ENCODE measurements at regions not wholly inside any gene's neighbourhood (a gene's known extent, or its start where the extent isn't known, plus 50 kb on each side); places are given as distances from the start of the nearest gene placed in this dataset.

DNA sequence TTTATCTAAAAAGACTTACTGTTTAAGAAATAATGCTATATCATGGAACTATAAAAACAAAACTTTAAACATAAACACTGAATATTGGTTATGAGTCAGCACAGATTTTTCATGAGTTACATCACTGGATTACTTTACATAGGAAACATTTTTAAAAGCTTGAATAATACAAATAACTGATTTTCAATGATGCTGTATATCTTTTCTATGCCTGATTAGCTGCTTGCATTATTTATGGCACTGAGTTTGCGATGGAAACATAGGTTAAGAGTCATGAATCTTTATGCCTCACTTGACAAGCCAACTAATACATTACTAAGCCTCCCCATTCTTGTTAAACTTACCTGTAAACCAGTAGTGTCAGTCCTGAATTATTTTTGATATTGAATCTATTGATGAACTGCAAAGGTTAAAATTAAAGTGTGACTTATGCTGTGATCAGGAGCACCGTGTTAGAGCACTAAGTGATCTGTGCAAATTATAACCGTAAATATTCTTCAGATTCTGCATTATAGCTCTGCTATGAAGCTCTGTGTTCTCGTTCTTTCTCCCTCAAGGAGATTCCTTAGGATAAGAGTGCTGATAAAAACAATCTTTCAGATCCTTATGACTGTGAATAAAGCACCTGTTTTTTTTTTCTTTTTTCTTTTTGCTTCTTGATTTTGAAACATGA lies 437.3 kb upstream of the BCHE start:
- TF ChIP-seq, protein P1, sequence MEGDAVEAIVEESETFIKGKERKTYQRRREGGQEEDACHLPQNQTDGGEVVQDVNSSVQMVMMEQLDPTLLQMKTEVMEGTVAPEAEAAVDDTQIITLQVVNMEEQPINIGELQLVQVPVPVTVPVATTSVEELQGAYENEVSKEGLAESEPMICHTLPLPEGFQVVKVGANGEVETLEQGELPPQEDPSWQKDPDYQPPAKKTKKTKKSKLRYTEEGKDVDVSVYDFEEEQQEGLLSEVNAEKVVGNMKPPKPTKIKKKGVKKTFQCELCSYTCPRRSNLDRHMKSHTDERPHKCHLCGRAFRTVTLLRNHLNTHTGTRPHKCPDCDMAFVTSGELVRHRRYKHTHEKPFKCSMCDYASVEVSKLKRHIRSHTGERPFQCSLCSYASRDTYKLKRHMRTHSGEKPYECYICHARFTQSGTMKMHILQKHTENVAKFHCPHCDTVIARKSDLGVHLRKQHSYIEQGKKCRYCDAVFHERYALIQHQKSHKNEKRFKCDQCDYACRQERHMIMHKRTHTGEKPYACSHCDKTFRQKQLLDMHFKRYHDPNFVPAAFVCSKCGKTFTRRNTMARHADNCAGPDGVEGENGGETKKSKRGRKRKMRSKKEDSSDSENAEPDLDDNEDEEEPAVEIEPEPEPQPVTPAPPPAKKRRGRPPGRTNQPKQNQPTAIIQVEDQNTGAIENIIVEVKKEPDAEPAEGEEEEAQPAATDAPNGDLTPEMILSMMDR (IDR thresholded peaks at IDR 0.05): no peak
- TF ChIP-seq SIN3A (IDR thresholded peaks at IDR 0.05; ENCODE audit: borderline replicate concordance, insufficient read depth, low read depth, low read length): no peak
- no peak for TF ChIP-seq POLR2AphosphoS5 (IDR thresholded peaks at IDR 0.05; ENCODE audit: low read depth, low read length)
- TF ChIP-seq, protein P2, sequence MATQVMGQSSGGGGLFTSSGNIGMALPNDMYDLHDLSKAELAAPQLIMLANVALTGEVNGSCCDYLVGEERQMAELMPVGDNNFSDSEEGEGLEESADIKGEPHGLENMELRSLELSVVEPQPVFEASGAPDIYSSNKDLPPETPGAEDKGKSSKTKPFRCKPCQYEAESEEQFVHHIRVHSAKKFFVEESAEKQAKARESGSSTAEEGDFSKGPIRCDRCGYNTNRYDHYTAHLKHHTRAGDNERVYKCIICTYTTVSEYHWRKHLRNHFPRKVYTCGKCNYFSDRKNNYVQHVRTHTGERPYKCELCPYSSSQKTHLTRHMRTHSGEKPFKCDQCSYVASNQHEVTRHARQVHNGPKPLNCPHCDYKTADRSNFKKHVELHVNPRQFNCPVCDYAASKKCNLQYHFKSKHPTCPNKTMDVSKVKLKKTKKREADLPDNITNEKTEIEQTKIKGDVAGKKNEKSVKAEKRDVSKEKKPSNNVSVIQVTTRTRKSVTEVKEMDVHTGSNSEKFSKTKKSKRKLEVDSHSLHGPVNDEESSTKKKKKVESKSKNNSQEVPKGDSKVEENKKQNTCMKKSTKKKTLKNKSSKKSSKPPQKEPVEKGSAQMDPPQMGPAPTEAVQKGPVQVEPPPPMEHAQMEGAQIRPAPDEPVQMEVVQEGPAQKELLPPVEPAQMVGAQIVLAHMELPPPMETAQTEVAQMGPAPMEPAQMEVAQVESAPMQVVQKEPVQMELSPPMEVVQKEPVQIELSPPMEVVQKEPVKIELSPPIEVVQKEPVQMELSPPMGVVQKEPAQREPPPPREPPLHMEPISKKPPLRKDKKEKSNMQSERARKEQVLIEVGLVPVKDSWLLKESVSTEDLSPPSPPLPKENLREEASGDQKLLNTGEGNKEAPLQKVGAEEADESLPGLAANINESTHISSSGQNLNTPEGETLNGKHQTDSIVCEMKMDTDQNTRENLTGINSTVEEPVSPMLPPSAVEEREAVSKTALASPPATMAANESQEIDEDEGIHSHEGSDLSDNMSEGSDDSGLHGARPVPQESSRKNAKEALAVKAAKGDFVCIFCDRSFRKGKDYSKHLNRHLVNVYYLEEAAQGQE (IDR thresholded peaks at IDR 0.05; ENCODE audit: insufficient read depth in 1 of 2, low read depth in 2 of 2, low read length in 1 of 2): no peak
- no peak for TF ChIP-seq TCF7L2 (IDR thresholded peaks at IDR 0.05; ENCODE audit: low read depth, low read length)
